ENCODE measurements at regions not wholly inside any gene's neighbourhood (a gene's known extent, or its start where the extent isn't known, plus 50 kb on each side); places are given as distances from the start of the nearest gene placed in this dataset.
A peak's percentile ranks its signal among the peaks of the same experiment; 100 is the strongest.

- no peak for DNase-seq (ENCODE audit: low read depth)
These were observed 263.3 kb upstream of the POU2AF2 start for GRCh38 chr11:110982214-110982613.

- DNase-seq (ENCODE audit: low read depth) = no peak
These were observed 265.8 kb upstream of the POU2AF2 start for GRCh38 chr11:110979696-110980095.

- DNase-seq (ENCODE audit: low read depth) = no peak
These were observed 265.4 kb upstream of the ARHGAP20 start for GRCh38 chr11:110977661-110978060.

- DNase-seq (ENCODE audit: low read depth) = no peak
These were observed 262.5 kb upstream of the ARHGAP20 start for GRCh38 chr11:110974731-110975130.

- DNase-seq (ENCODE audit: low read depth) = no peak
These were observed 261.3 kb upstream of the ARHGAP20 start for GRCh38 chr11:110973401-110973980.

GRCh38 chr11:110972640-110973039 is 260.4 kb upstream of the ARHGAP20 start:
- peak; percentile 78 for DNase-seq (ENCODE audit: low read depth)

- no peak for DNase-seq (ENCODE audit: low read depth)
These were observed 259.9 kb upstream of the ARHGAP20 start for GRCh38 chr11:110972106-110972505.

GRCh38 chr11:110971140-110971539 is 258.9 kb upstream of the ARHGAP20 start:
- peak; percentile 95 for DNase-seq (ENCODE audit: low read depth)

GRCh38 chr11:110968348-110969062 is 256.3 kb upstream of the ARHGAP20 start:
- DNase-seq (ENCODE audit: low read depth) = no peak

- no peak for DNase-seq (ENCODE audit: low read depth)
These were observed 253.9 kb upstream of the ARHGAP20 start for GRCh38 chr11:110966131-110966530.

GRCh38 chr11:110962921-110963320 is 250.7 kb upstream of the ARHGAP20 start:
- no peak for DNase-seq (ENCODE audit: low read depth)

GRCh38 chr11:110960167-110960566 is 247.9 kb upstream of the ARHGAP20 start:
- no peak for DNase-seq (ENCODE audit: low read depth)

- no peak for DNase-seq (ENCODE audit: low read depth)
These were observed 246.0 kb upstream of the ARHGAP20 start for GRCh38 chr11:110958216-110958615.

- DNase-seq (ENCODE audit: low read depth) = no peak
These were observed 243.5 kb upstream of the ARHGAP20 start for GRCh38 chr11:110955776-110956175.

- no peak for DNase-seq (ENCODE audit: low read depth)
These were observed 239.8 kb upstream of the ARHGAP20 start for GRCh38 chr11:110951950-110952503.

GRCh38 chr11:110951037-110951949 is 239.1 kb upstream of the ARHGAP20 start:
- no peak for DNase-seq (ENCODE audit: low read depth)

GRCh38 chr11:110948112-110948511 is 235.9 kb upstream of the ARHGAP20 start:
- no peak for DNase-seq (ENCODE audit: low read depth)

- DNase-seq (ENCODE audit: low read depth) = no peak
These were observed 234.9 kb upstream of the ARHGAP20 start for GRCh38 chr11:110947096-110947495.

GRCh38 chr11:110939471-110939870 is 227.2 kb upstream of the ARHGAP20 start:
- DNase-seq (ENCODE audit: low read depth) = no peak

GRCh38 chr11:110935018-110935640 is 222.9 kb upstream of the ARHGAP20 start:
- DNase-seq (ENCODE audit: low read depth) = no peak

GRCh38 chr11:110929129-110929528 is 216.9 kb upstream of the ARHGAP20 start:
- DNase-seq (ENCODE audit: low read depth) = no peak

GRCh38 chr11:110928391-110928790 is 216.2 kb upstream of the ARHGAP20 start:
- DNase-seq (ENCODE audit: low read depth) = no peak

All from non-pigmented ciliary epithelial cell (primary cell).